MM.1S (cell line): ENCODE measurements at regions not wholly inside any gene's neighbourhood (a gene's known extent, or its start where the extent isn't known, plus 50 kb on each side); places are given as distances from the start of the nearest gene placed in this dataset.

Experiments
- EZH2 ChIP-seq: fragments of 300-600 bp; sonication (generic); optimal IDR thresholded peaks from 2 replicates; pipeline ENCODE3; 2017; ENCODE audit warnings: low read depth, mild to moderate bottlenecking, antibody characterized with exemption, low read length, mixed read lengths
- TF ChIP-seq, protein P1 (sequence below): fragments of 300-600 bp; sonication (generic); IDR thresholded peaks from 2 replicates; pipeline ENCODE4 v1.5.1; 2016; ENCODE audit warnings: antibody characterized with exemption, low read length, mixed read lengths

DNA sequence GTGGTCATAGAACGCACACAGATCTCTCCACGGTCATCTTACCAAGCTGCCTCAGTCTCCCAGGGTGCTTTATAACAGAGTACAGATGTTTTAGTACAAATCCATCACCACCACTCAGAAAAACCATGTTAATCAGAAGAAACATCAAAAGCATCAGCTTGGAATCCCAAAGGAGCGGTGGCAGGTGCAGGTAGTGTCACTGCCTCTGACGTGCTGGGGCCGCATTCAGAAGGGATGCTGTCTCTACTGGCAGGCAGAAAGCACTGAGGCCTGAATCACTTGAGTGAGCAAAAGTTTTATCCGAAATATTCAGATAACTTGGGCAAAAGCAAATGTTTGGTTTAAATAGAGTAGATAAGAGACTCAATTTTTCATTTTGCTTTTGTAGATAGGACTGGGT lies 448.4 kb upstream of the ZNF608 start:
- TF ChIP-seq, protein P1, sequence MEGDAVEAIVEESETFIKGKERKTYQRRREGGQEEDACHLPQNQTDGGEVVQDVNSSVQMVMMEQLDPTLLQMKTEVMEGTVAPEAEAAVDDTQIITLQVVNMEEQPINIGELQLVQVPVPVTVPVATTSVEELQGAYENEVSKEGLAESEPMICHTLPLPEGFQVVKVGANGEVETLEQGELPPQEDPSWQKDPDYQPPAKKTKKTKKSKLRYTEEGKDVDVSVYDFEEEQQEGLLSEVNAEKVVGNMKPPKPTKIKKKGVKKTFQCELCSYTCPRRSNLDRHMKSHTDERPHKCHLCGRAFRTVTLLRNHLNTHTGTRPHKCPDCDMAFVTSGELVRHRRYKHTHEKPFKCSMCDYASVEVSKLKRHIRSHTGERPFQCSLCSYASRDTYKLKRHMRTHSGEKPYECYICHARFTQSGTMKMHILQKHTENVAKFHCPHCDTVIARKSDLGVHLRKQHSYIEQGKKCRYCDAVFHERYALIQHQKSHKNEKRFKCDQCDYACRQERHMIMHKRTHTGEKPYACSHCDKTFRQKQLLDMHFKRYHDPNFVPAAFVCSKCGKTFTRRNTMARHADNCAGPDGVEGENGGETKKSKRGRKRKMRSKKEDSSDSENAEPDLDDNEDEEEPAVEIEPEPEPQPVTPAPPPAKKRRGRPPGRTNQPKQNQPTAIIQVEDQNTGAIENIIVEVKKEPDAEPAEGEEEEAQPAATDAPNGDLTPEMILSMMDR, result no peak
- TF ChIP-seq EZH2, result no peak
